ENCODE measurements at regions not wholly inside any gene's neighbourhood (a gene's known extent, or its start where the extent isn't known, plus 50 kb on each side); places are given as distances from the start of the nearest gene placed in this dataset.

DNA sequence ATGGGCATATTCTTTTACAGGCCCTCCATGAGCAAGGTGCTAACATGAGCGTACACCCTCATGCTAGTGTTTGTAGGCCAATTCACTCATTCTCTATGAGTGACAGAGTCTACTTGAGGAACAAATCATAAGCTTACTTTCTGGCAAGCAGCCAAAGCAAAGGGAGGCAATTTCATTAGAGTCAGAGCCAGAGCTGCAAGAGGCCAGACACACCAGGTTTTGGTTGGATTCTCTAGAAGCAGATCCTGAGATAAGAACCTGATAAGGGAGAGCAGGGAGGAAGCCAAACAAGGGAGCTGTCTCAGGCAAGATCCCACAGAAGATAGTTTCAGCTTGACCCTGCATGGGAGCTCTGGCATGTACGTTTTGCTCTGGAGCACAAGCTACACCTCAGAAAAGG lies 214.1 kb upstream of the CTNNB1 start:
- Histone ChIP-seq H2AFZ (ENCODE audit: control insufficient read depth, low read length) (no peak overlapping the region), H3K27ac (ENCODE audit: control insufficient read depth, insufficient read depth, low read length) (no peak overlapping the region), H3K36me3 (ENCODE audit: control insufficient read depth in 2 of 2, extremely low read depth in 1 of 2, insufficient read depth in 2 of 2, low read length in 2 of 2) (no peaks in the 10 kb centered on the region), H4K20me1 (ENCODE audit: control insufficient read depth, extremely low read depth, insufficient read depth, low read length) (no peaks in the 10 kb centered on the region), H3K79me2 (ENCODE audit: control insufficient read depth, insufficient read depth, low read length) (no peaks in the 10 kb centered on the region), H3K9ac (ENCODE audit: control insufficient read depth, extremely low read depth, insufficient read depth, low read length) (no peak overlapping the region), H3K4me3 (ENCODE audit: control insufficient read depth in 2 of 3, extremely low read depth in 1 of 3, insufficient read depth in 2 of 3, low read depth in 1 of 3, low read length in 3 of 3) (no peak overlapping the region), H3K4me2 (ENCODE audit: control insufficient read depth, extremely low read depth, insufficient read depth, low read depth, low read length) (no peak overlapping the region), H3K4me1 (ENCODE audit: control insufficient read depth, extremely low read depth, insufficient read depth, low read length) (no peaks in the 10 kb centered on the region), H3K27me3 (ENCODE audit: control insufficient read depth, extremely low read depth, insufficient read depth, low read length) (no peaks in the 10 kb centered on the region), H3K9me1 (ENCODE audit: control insufficient read depth, extremely low read depth, insufficient read depth, low read length) (no peaks in the 10 kb centered on the region), H3K9me3 (ENCODE audit: control insufficient read depth, low read depth, low read length) (no peaks in the 10 kb centered on the region)
- no peak for DNase-seq (ENCODE audit: low read depth, low spot score)
- no peak for TF ChIP-seq EZH2 (IDR thresholded peaks at IDR 0.05; ENCODE audit: low read length)
- TF ChIP-seq, protein P1, sequence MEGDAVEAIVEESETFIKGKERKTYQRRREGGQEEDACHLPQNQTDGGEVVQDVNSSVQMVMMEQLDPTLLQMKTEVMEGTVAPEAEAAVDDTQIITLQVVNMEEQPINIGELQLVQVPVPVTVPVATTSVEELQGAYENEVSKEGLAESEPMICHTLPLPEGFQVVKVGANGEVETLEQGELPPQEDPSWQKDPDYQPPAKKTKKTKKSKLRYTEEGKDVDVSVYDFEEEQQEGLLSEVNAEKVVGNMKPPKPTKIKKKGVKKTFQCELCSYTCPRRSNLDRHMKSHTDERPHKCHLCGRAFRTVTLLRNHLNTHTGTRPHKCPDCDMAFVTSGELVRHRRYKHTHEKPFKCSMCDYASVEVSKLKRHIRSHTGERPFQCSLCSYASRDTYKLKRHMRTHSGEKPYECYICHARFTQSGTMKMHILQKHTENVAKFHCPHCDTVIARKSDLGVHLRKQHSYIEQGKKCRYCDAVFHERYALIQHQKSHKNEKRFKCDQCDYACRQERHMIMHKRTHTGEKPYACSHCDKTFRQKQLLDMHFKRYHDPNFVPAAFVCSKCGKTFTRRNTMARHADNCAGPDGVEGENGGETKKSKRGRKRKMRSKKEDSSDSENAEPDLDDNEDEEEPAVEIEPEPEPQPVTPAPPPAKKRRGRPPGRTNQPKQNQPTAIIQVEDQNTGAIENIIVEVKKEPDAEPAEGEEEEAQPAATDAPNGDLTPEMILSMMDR (optimal IDR thresholded peaks at IDR 0.05 in 1 of 3, IDR thresholded peaks at IDR 0.05 in 1 of 3, conservative IDR thresholded peaks at IDR 0.05 in 1 of 3; ENCODE audit: extremely low read depth in 1 of 3, insufficient read depth in 2 of 3, low read length in 3 of 3): no peak
- FAIRE-seq: no peak
- dilution Hi-C loops (cut with MboI; ENCODE audit: extremely low pct_ligation_motif_present, low sequenced_read_pairs): no loop called here

DNA sequence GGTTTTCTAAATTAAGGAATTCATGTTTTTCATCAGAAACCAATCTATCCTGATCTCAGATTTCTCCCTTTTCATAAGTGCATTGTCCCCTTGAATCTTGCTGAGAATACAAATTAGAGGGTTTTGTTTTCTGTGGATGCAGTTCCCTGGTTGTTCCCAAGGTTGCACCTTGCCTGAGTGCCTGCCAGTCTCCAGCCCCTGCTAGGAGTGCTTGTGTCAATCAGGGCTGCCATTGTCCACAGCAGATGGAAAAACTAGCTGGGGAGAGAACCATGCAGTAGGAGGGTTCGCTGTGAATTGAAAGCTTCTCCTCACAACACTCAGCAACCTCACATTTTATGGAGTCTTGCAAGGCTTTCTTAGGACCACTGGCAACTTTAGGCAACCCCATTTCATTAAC lies 210.8 kb upstream of the CTNNB1 start:
- Histone ChIP-seq H3K9me3 (ENCODE audit: control insufficient read depth, low read depth, low read length) (no peaks in the 10 kb centered on the region), H4K20me1 (ENCODE audit: control insufficient read depth, extremely low read depth, insufficient read depth, low read length) (no peaks in the 10 kb centered on the region), H3K27ac (ENCODE audit: control insufficient read depth, insufficient read depth, low read length) (no peak overlapping the region), H2AFZ (ENCODE audit: control insufficient read depth, low read length) (no peak overlapping the region), H3K79me2 (ENCODE audit: control insufficient read depth, insufficient read depth, low read length) (no peaks in the 10 kb centered on the region), H3K9me1 (ENCODE audit: control insufficient read depth, extremely low read depth, insufficient read depth, low read length) (no peaks in the 10 kb centered on the region), H3K4me3 (ENCODE audit: control insufficient read depth in 2 of 3, extremely low read depth in 1 of 3, insufficient read depth in 2 of 3, low read depth in 1 of 3, low read length in 3 of 3) (no peak overlapping the region), H3K4me2 (ENCODE audit: control insufficient read depth, extremely low read depth, insufficient read depth, low read depth, low read length) (no peak overlapping the region), H3K9ac (ENCODE audit: control insufficient read depth, extremely low read depth, insufficient read depth, low read length) (no peak overlapping the region), H3K36me3 (ENCODE audit: control insufficient read depth in 2 of 2, extremely low read depth in 1 of 2, insufficient read depth in 2 of 2, low read length in 2 of 2) (no peaks in the 10 kb centered on the region), H3K27me3 (ENCODE audit: control insufficient read depth, extremely low read depth, insufficient read depth, low read length) (no peaks in the 10 kb centered on the region), H3K4me1 (ENCODE audit: control insufficient read depth, extremely low read depth, insufficient read depth, low read length) (peaks cover 11% of the 10 kb centered on the region)
- DNase-seq (ENCODE audit: low read depth, low spot score) (no peak), FAIRE-seq (no peak)
- no peak for TF ChIP-seq EZH2 (IDR thresholded peaks at IDR 0.05; ENCODE audit: low read length)
- TF ChIP-seq, protein P1 (optimal IDR thresholded peaks at IDR 0.05 in 1 of 3, IDR thresholded peaks at IDR 0.05 in 1 of 3, conservative IDR thresholded peaks at IDR 0.05 in 1 of 3; ENCODE audit: extremely low read depth in 1 of 3, insufficient read depth in 2 of 3, low read length in 3 of 3): no peak
- dilution Hi-C loops (cut with MboI; ENCODE audit: extremely low pct_ligation_motif_present, low sequenced_read_pairs): no loop called here

Measured in keratinocyte (primary cell).